H9 (cell line): ENCODE measurements at regions not wholly inside any gene's neighbourhood (a gene's known extent, or its start where the extent isn't known, plus 50 kb on each side); places are given as distances from the start of the nearest gene placed in this dataset.

ENCODE experiments used
- DNase-seq: peaks from one replicate; pipeline ENCODE4 v3.0.0-alpha.2; 2017
- H2AFZ ChIP-seq: one replicate; pipeline ENCODE4 v1.6.1; 2013; ENCODE audit warnings: mild to moderate bottlenecking, low read length, control low read depth, moderate library complexity
- H2AK5ac ChIP-seq: 2 replicates; pipeline ENCODE4 v1.6.1; 2013; ENCODE audit warnings: low read length, control low read depth, mixed read lengths; ENCODE audit not compliant: insufficient read length
- H2BK120ac ChIP-seq: one replicate; pipeline ENCODE4 v1.6.1; 2013; ENCODE audit warnings: low read depth, mild to moderate bottlenecking, low read length, control low read depth, inconsistent platforms; ENCODE audit not compliant: poor library complexity, severe bottlenecking
- H2BK12ac ChIP-seq: 2 replicates; pipeline ENCODE4 v1.6.1; 2013; ENCODE audit warnings: low read length, control low read depth, mixed read lengths, low read depth; ENCODE audit not compliant: insufficient read length
- H2BK15ac ChIP-seq: 2 replicates; pipeline ENCODE4 v1.6.1; 2013; ENCODE audit warnings: low read depth, low read length, control low read depth
- H2BK20ac ChIP-seq: one replicate; pipeline ENCODE4 v1.6.1; 2013; ENCODE audit warnings: low read depth, mild to moderate bottlenecking, low read length, control low read depth, inconsistent platforms; ENCODE audit not compliant: poor library complexity, severe bottlenecking
- H2BK5ac ChIP-seq: 2 replicates; pipeline ENCODE4 v1.6.1; 2013; ENCODE audit warnings: low read length, control low read depth, mixed read lengths; ENCODE audit not compliant: insufficient read length
- H3K14ac ChIP-seq: 2 replicates; pipeline ENCODE4 v1.6.1; 2013; ENCODE audit warnings: low read length, control low read depth; ENCODE audit not compliant: insufficient read depth
- H3K18ac ChIP-seq: 2 replicates; pipeline ENCODE4 v1.6.1; 2013; ENCODE audit warnings: low read depth, mild to moderate bottlenecking, mixed read lengths, low read length, control low read depth; ENCODE audit not compliant: insufficient read length
- H3K23ac ChIP-seq: 2 replicates; pipeline ENCODE4 v1.6.1; 2013; ENCODE audit warnings: low read length, control low read depth, mixed read lengths, low read depth; ENCODE audit not compliant: insufficient read length
- H3K23me2 ChIP-seq: 2 replicates; pipeline ENCODE4 v1.6.1; 2013; ENCODE audit warnings: low read depth, mild to moderate bottlenecking, mixed read lengths, low read length, control low read depth; ENCODE audit not compliant: insufficient read length, poor library complexity, severe bottlenecking
- H3K27ac ChIP-seq: 2 replicates; pipeline ENCODE4 v1.5.1; 2013; ENCODE audit warnings: low read length, control low read depth, mixed read lengths, low read depth; ENCODE audit not compliant: insufficient read length
- H3K27me3 ChIP-seq: 2 replicates; pipeline ENCODE4 v1.6.1; 2013; ENCODE audit warnings: low read length, control low read depth, inconsistent platforms; ENCODE audit not compliant: insufficient read depth
- H3K4ac ChIP-seq: 2 replicates; pipeline ENCODE4 v1.6.1; 2013; ENCODE audit warnings: low read depth, mild to moderate bottlenecking, control low read depth, inconsistent platforms, low read length, moderate library complexity
- H3K4me1 ChIP-seq: 2 replicates; pipeline ENCODE4 v1.6.1; 2013; ENCODE audit warnings: low read length, control low read depth, inconsistent platforms; ENCODE audit not compliant: insufficient read depth
- H3K4me2 ChIP-seq: 2 replicates; pipeline ENCODE4 v1.6.1; 2013; ENCODE audit warnings: low read length, control low read depth, mixed read lengths; ENCODE audit not compliant: insufficient read length, insufficient read depth
- H3K56ac ChIP-seq: 2 replicates; pipeline ENCODE4 v1.6.1; 2013; ENCODE audit warnings: low read depth, mild to moderate bottlenecking, mixed read lengths, low read length, control low read depth; ENCODE audit not compliant: insufficient read length
- H3K79me1 ChIP-seq: 2 replicates; pipeline ENCODE4 v1.6.1; 2013; ENCODE audit warnings: low read depth, mild to moderate bottlenecking, moderate library complexity, low read length, control low read depth, inconsistent platforms; ENCODE audit not compliant: insufficient read depth, poor library complexity, severe bottlenecking
- H3K79me2 ChIP-seq: 2 replicates; pipeline ENCODE4 v1.6.1; 2013; ENCODE audit warnings: low read length, control low read depth, inconsistent platforms; ENCODE audit not compliant: insufficient read depth
- H3K9ac ChIP-seq: 2 replicates; pipeline ENCODE4 v1.6.1; 2013; ENCODE audit warnings: low read length, control low read depth, mixed read lengths; ENCODE audit not compliant: insufficient read length; ENCODE audit errors: extremely low read depth
- H3K9me3 ChIP-seq: one replicate; pipeline ENCODE4 v1.6.1; 2013; ENCODE audit warnings: low read depth, low read length, inconsistent platforms; ENCODE audit not compliant: control insufficient read depth
- H3T11ph ChIP-seq: one replicate; pipeline ENCODE4 v1.6.1; 2013; ENCODE audit warnings: mild to moderate bottlenecking, low read length, control low read depth, inconsistent platforms
- H4K20me1 ChIP-seq: one replicate; pipeline ENCODE4 v1.6.1; 2013; ENCODE audit not compliant: control insufficient read depth, insufficient read length, insufficient read depth
- H4K5ac ChIP-seq: 2 replicates; pipeline ENCODE4 v1.6.1; 2013; ENCODE audit warnings: low read depth, mild to moderate bottlenecking, mixed read lengths, low read length, control low read depth; ENCODE audit not compliant: insufficient read length
- H4K8ac ChIP-seq: replicated peaks from 2 replicates; pipeline ENCODE4 v1.6.1; 2013; ENCODE audit warnings: low read length, control low read depth, mixed read lengths, low read depth; ENCODE audit not compliant: insufficient read length
- H4K91ac ChIP-seq: 2 replicates; pipeline ENCODE4 v1.6.1; 2013; ENCODE audit warnings: low read depth, mild to moderate bottlenecking, moderate library complexity, mixed read lengths, low read length, control low read depth; ENCODE audit not compliant: insufficient read length
- H3K27ac Mint-ChIP-seq, 3 experiments: 2 replicates in 2 of 3; 3 replicates in 1 of 3; pipeline ENCODE4 v1.8.0; 2020 to 2021; ENCODE audit warnings: mixed read lengths in 3 of 3, mild to moderate bottlenecking in 1 of 3, moderate library complexity in 1 of 3
- H3K27me3 Mint-ChIP-seq: 2 replicates; pipeline ENCODE4 v1.8.0; 2021; ENCODE audit warnings: low read depth, mild to moderate bottlenecking, moderate library complexity, mixed read lengths
- H3K36me3 Mint-ChIP-seq, 3 experiments: 2 replicates in 2 of 3; 3 replicates in 1 of 3; pipeline ENCODE4 v1.8.0; 2020 to 2021; ENCODE audit warnings: low read depth in 3 of 3, mixed read lengths in 3 of 3; ENCODE audit not compliant: insufficient read depth in 1 of 3
- H3K4me1 Mint-ChIP-seq, 2 experiments: 2 replicates each; pipeline ENCODE4 v1.8.0; 2020; ENCODE audit warnings: mixed read lengths in 2 of 2
- H3K4me3 Mint-ChIP-seq, 2 experiments: 2 replicates in 1 of 2; 3 replicates in 1 of 2; pipeline ENCODE4 v1.8.0; 2020 to 2021; ENCODE audit warnings: mild to moderate bottlenecking in 2 of 2, mixed read lengths in 2 of 2, moderate library complexity in 1 of 2
- H3K9me3 Mint-ChIP-seq, 2 experiments: 2 replicates in 1 of 2; 3 replicates in 1 of 2; pipeline ENCODE4 v1.8.0; 2020; ENCODE audit warnings: mild to moderate bottlenecking in 2 of 2, mixed read lengths in 2 of 2, moderate library complexity in 1 of 2
- CTCF ChIP-seq: fragments of 200-600 bp; sonication (generic); conservative IDR thresholded peaks from 3 replicates; pipeline ENCODE4 v1.8.0; 2021; ENCODE audit warnings: antibody characterized with exemption, mild to moderate bottlenecking
- WGBS: extraction: QIAGEN DNeasy Blood & Tissue Kit; methylation state at CpG from one replicate; pipeline ENCODE4 v1.1.7; 2013; ENCODE audit warnings: missing lambda C conversion rate, low lambda C conversion rate, mixed read lengths; ENCODE audit not compliant: insufficient read length; ENCODE audit errors: extremely low coverage; 5-methylcytosine and 5-hydroxymethylcytosine counted together

DNA sequence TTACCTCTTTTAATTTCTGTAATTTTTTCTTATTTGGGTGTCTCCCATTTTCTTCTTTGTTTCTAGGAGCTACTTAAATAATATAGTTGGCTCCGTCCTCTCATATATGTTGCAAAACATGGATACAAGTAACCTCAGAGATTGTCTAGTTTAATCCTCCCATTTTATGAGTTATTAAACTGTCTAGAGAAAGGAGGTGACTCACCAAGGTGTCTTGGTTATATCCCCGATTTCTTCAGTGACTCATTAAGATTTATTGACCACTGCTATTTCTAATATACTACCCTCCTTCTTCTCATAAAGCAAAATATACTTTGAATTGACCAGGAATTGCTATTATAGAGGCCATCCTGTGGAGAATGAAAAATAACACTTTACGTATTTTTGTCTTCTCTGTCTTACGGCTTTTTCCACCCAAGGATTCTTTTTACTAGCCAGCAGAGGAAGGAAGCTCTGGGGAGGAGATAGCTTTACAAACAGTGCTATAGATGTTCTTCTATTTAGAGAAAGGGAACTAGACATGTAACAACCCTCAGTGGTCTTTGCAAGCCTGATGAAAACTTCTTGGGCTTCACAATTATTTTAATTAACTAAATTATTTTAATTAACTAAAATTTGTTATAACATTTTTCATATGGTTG, 300.4 kb upstream of the TNP1 start:
- Histone ChIP-seq H3K27me3 (no peaks in the 10 kb centered on the region), H3K14ac (no peak overlapping the region), H2AFZ (no peak overlapping the region), H3K4me2 (no peak overlapping the region), H2BK120ac (no peak overlapping the region), H3K79me2 (no peaks in the 10 kb centered on the region), H3K27ac (no peak overlapping the region), H2AK5ac (no peak overlapping the region), H2BK5ac (no peak overlapping the region), H3K9me3 (no peaks in the 10 kb centered on the region), H3K79me1 (no peaks in the 10 kb centered on the region), H3K23ac (no peak overlapping the region), H2BK12ac (no peak overlapping the region), H4K20me1 (no peaks in the 10 kb centered on the region), H4K8ac (no peak overlapping the region), H3K4ac (no peak overlapping the region), H3T11ph (no peak overlapping the region), H3K56ac (no peak overlapping the region), H4K5ac (no peak overlapping the region), H2BK15ac (no peak overlapping the region), H4K91ac (no peak overlapping the region), H3K9ac (no peak overlapping the region), H3K4me1 (no peaks in the 10 kb centered on the region), H3K18ac (no peak overlapping the region), H2BK20ac (no peak overlapping the region), H3K23me2 (no peaks in the 10 kb centered on the region)
- no peaks in the 10 kb centered on the region for H3K4me1 Mint-ChIP-seq
- H3K4me3 Mint-ChIP-seq = no peak overlapping the region
- no peak overlapping the region for H3K27ac Mint-ChIP-seq
- H3K36me3 Mint-ChIP-seq = no peaks in the 10 kb centered on the region
- no peak for DNase-seq
- H3K9me3 Mint-ChIP-seq = no peaks in the 10 kb centered on the region
- no CpG with 5 or more reads among the region's 4 CpGs for WGBS
- H3K27me3 Mint-ChIP-seq = peaks cover 25% of the 10 kb centered on the region
- TF ChIP-seq CTCF = no peak
